ENCODE measurements at regions not wholly inside any gene's neighbourhood (a gene's known extent, or its start where the extent isn't known, plus 50 kb on each side); places are given as distances from the start of the nearest gene placed in this dataset.
"Not testable (repeated sequence)": the region's sequence is repeated elsewhere in the genome, so short reads cannot be mapped to it uniquely, and the experiment has no call there.

DNA sequence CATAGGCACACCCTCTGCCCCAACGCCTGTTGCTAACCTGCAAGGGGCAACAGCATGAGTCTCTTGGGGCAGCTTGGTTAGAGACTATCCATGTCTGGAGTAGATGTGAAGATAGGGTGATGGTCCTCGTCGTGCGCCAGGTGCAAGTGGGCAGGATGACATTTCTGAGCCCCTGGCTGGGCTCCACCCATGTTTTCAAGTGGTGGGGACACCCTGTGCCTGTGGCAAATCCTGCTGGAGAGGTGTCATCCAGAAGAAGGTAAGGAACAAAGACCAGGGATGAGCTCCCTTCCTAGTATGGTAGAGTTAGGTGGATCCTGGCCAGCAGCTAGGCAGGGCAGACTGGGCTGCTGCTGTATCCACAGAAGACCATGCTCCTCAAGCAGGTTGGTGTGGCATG is 152.6 kb downstream of the ABHD5 start:
- Histone ChIP-seq H3K4me1 (ENCODE audit: insufficient read depth, low read length) (no peaks in the 10 kb centered on the region), H3K9me3 (ENCODE audit: insufficient read depth, low read depth, low read length) (peaks cover 4% of the 10 kb centered on the region; the same call in 1 of the 2 replicates), H3K4me3 (ENCODE audit: low read length) (no peak overlapping the region), H3K9ac (ENCODE audit: low read depth, low read length) (no peak overlapping the region), H3K27ac (ENCODE audit: low read length) (no peak overlapping the region), H3K27me3 (ENCODE audit: insufficient read depth, low read length) (no peaks in the 10 kb centered on the region), H3K36me3 (ENCODE audit: insufficient read depth, low read depth, low read length) (no peaks in the 10 kb centered on the region)

DNA sequence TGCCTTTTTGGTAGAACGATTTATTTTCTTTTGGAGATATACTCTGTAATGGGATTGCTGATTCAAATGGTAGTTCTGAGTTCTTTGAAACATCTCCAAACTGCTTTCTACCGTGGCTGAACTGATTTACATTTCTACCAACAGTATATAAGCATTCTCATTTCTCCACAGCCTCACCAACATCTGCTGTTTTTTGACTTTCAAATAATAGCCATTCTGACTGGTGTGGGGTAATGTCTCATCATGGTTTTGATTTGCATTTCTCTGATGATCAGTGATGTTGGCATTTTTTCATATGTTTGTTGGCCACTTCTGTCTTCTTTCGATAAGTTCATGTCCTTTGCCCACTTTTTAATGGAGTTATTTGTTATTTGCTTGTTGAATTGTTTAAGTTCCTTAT is 154.0 kb downstream of the ABHD5 start:
- no peaks in the 10 kb centered on the region for H3K36me3 ChIP-seq (ENCODE audit: insufficient read depth, low read depth, low read length)
- H3K27me3 ChIP-seq (ENCODE audit: insufficient read depth, low read length), result no peaks in the 10 kb centered on the region
- no peak overlapping the region for H3K27ac ChIP-seq (ENCODE audit: low read length)
- H3K4me1 ChIP-seq (ENCODE audit: insufficient read depth, low read length), result no peaks in the 10 kb centered on the region
- no peak overlapping the region for H3K9ac ChIP-seq (ENCODE audit: low read depth, low read length)
- H3K9me3 ChIP-seq (ENCODE audit: insufficient read depth, low read depth, low read length), result peaks cover 4% of the 10 kb centered on the region; the same call in 1 of the 2 replicates
- no peak overlapping the region for H3K4me3 ChIP-seq (ENCODE audit: low read length)

GRCh38 chr3:43845553-43845952 is 154.8 kb downstream of the ABHD5 start:
- H3K9ac ChIP-seq (ENCODE audit: low read depth, low read length); H3K27ac ChIP-seq (ENCODE audit: low read length); H3K36me3 ChIP-seq (ENCODE audit: insufficient read depth, low read depth, low read length); H3K9me3 ChIP-seq (ENCODE audit: insufficient read depth, low read depth, low read length); H3K4me1 ChIP-seq (ENCODE audit: insufficient read depth, low read length); H3K4me3 ChIP-seq (ENCODE audit: low read length); H3K27me3 ChIP-seq (ENCODE audit: insufficient read depth, low read length): not testable (repeated sequence)

DNA sequence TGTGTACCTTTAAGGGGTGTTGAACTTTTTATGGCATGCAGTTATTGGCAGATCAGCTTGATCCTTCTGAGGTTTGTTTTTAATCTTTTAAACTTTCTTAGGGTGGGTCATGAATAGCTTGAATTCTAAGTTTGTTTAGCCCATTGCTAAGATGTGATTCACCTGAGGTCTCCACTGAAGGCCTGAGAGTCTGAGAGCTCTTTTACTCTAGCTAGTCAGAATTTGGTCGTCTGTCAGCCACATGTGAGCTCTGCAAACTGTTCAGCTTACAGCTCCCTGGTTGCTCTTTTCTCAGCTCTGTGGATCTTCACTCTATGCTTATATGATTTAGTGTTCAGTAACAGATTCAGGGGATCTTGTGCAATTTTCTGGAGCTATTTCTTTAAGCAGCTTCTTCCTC is 161.3 kb downstream of the ABHD5 start:
- Histone ChIP-seq H3K4me1 (ENCODE audit: insufficient read depth, low read length) (no peaks in the 10 kb centered on the region; the same call in 1 of the 2 replicates), H3K4me3 (ENCODE audit: low read length) (no peak overlapping the region), H3K27me3 (ENCODE audit: insufficient read depth, low read length) (peaks cover 13% of the 10 kb centered on the region; the same call in 1 of the 2 replicates), H3K27ac (ENCODE audit: low read length) (no peak overlapping the region), H3K9ac (ENCODE audit: low read depth, low read length) (no peak overlapping the region), H3K36me3 (ENCODE audit: insufficient read depth, low read depth, low read length) (no peaks in the 10 kb centered on the region), H3K9me3 (ENCODE audit: insufficient read depth, low read depth, low read length) (peaks cover 4% of the 10 kb centered on the region; the same call in 1 of the 2 replicates)

DNA sequence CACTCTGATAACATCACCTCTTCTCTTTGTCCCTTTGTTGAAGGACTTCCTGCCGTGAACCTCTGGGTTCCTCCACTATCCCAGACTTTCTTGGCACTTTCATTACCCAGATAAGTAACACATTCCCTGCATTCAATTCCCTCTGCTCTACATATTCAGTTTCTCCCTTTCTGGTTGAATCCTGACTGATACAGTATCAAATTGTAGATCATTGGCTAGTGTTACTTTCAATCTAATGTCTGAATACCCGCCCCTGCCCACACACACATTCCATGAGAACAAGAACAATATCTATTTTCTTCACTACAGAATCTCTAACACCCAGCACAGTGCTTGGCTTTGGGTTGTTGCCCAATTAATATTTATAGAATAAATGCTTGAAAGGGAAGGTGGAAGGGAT is 163.5 kb downstream of the ABHD5 start:
- Histone ChIP-seq H3K27ac (ENCODE audit: low read length) (no peak overlapping the region), H3K9me3 (ENCODE audit: insufficient read depth, low read depth, low read length) (no peaks in the 10 kb centered on the region; the same call in 1 of the 2 replicates), H3K36me3 (ENCODE audit: insufficient read depth, low read depth, low read length) (no peaks in the 10 kb centered on the region), H3K4me3 (ENCODE audit: low read length) (no peak overlapping the region), H3K4me1 (ENCODE audit: insufficient read depth, low read length) (no peaks in the 10 kb centered on the region; the same call in 1 of the 2 replicates), H3K27me3 (ENCODE audit: insufficient read depth, low read length) (peaks cover 28% of the 10 kb centered on the region), H3K9ac (ENCODE audit: low read depth, low read length) (no peak overlapping the region)

DNA sequence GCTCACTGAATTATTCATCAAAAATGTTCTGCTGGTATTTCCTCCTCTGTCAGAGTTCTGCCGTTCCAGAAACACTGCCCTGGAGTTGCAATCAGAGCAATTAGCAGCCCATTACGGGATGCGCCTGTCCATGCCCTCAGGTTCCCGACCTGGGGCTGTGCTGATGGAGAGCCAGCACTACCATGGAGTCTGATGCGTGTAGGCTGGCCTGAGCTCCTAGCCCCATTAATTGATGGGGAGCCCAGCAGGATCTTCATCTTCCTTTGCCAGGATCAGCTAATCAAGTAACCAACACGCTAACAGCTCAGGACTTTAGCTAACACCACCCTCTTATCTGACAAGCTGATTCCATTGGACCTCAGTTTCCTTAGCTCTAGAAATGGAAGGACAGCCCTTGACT is 164.2 kb downstream of the ABHD5 start:
- H3K9ac ChIP-seq (ENCODE audit: low read depth, low read length), result no peak overlapping the region
- peaks cover 28% of the 10 kb centered on the region for H3K27me3 ChIP-seq (ENCODE audit: insufficient read depth, low read length)
- no peak overlapping the region for H3K4me3 ChIP-seq (ENCODE audit: low read length)
- H3K9me3 ChIP-seq (ENCODE audit: insufficient read depth, low read depth, low read length), result no peaks in the 10 kb centered on the region
- H3K36me3 ChIP-seq (ENCODE audit: insufficient read depth, low read depth, low read length), result no peaks in the 10 kb centered on the region
- H3K27ac ChIP-seq (ENCODE audit: low read length), result no peak overlapping the region
- H3K4me1 ChIP-seq (ENCODE audit: insufficient read depth, low read length), result no peaks in the 10 kb centered on the region; the same call in 1 of the 2 replicates

DNA sequence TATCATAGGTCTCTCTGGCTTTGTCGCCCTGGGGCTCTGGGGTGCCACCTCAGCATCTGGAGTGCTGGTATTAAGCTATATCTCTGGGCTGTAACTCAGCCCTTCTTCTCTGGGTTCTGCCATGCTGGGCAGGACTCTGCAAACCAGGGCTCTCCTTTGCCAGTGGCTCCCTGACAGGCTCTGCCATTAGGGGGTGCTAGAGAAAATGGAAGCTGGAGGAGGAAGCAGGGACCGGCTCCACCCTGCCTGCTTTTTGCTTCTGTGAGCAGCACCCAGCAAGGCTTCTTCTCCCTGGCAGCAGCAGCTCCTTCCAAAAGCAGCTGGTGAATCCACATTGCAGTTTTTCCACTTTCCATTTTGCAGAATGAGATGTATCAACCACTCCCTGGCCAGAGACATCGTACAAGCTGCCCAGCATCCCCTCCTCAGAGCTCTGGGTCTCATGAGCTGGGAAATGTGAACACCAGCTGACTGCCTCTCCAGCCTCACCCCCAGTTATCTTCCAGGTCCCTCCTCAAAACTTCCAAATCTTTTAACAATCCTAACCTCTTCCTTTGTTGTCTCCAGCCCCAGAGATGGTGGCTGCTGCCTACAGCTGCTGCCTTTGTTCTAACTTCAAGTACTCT is 165.0 kb downstream of the ABHD5 start:
- no peak overlapping the region for H3K9ac ChIP-seq (ENCODE audit: low read depth, low read length)

GRCh38 chr3:43856351-43856750 is 165.6 kb downstream of the ABHD5 start:
- H3K4me3 ChIP-seq (ENCODE audit: low read length), result no peak overlapping the region
- no peaks in the 10 kb centered on the region for H3K36me3 ChIP-seq (ENCODE audit: insufficient read depth, low read depth, low read length)
- H3K4me1 ChIP-seq (ENCODE audit: insufficient read depth, low read length), result no peaks in the 10 kb centered on the region; the same call in 1 of the 2 replicates
- H3K27me3 ChIP-seq (ENCODE audit: insufficient read depth, low read length), result peaks cover 28% of the 10 kb centered on the region
- no peaks in the 10 kb centered on the region for H3K9me3 ChIP-seq (ENCODE audit: insufficient read depth, low read depth, low read length)
- H3K27ac ChIP-seq (ENCODE audit: low read length), result no peak overlapping the region
- H3K9ac ChIP-seq (ENCODE audit: low read depth, low read length), result no peak overlapping the region

More for the DNA sequence above, 165.0 kb downstream of the ABHD5 start:
- H3K27me3 ChIP-seq (ENCODE audit: insufficient read depth, low read length), result peaks cover 28% of the 10 kb centered on the region
- no peaks in the 10 kb centered on the region; the same call in 1 of the 2 replicates for H3K4me1 ChIP-seq (ENCODE audit: insufficient read depth, low read length)
- H3K36me3 ChIP-seq (ENCODE audit: insufficient read depth, low read depth, low read length), result no peaks in the 10 kb centered on the region
- H3K9me3 ChIP-seq (ENCODE audit: insufficient read depth, low read depth, low read length), result no peaks in the 10 kb centered on the region
- no peak overlapping the region for H3K27ac ChIP-seq (ENCODE audit: low read length)
- H3K4me3 ChIP-seq (ENCODE audit: low read length), result no peak overlapping the region

GRCh38 chr3:43856761-43857160 is 166.0 kb downstream of the ABHD5 start:
- H3K4me3 ChIP-seq (ENCODE audit: low read length), result no peak overlapping the region
- H3K27me3 ChIP-seq (ENCODE audit: insufficient read depth, low read length), result peaks cover 28% of the 10 kb centered on the region
- no peaks in the 10 kb centered on the region; the same call in 1 of the 2 replicates for H3K4me1 ChIP-seq (ENCODE audit: insufficient read depth, low read length)
- no peak overlapping the region for H3K9ac ChIP-seq (ENCODE audit: low read depth, low read length)
- H3K9me3 ChIP-seq (ENCODE audit: insufficient read depth, low read depth, low read length), result no peaks in the 10 kb centered on the region
- no peak overlapping the region for H3K27ac ChIP-seq (ENCODE audit: low read length)
- no peaks in the 10 kb centered on the region for H3K36me3 ChIP-seq (ENCODE audit: insufficient read depth, low read depth, low read length)

- Histone ChIP-seq H3K36me3 (ENCODE audit: insufficient read depth, low read depth, low read length) (no peaks in the 10 kb centered on the region), H3K9ac (ENCODE audit: low read depth, low read length) (no peak overlapping the region), H3K4me3 (ENCODE audit: low read length) (peak overlapping the region; percentile 30; the same call in 1 of the 2 replicates), H3K9me3 (ENCODE audit: insufficient read depth, low read depth, low read length) (no peaks in the 10 kb centered on the region), H3K27me3 (ENCODE audit: insufficient read depth, low read length) (peaks cover 28% of the 10 kb centered on the region), H3K27ac (ENCODE audit: low read length) (no peak overlapping the region), H3K4me1 (ENCODE audit: insufficient read depth, low read length) (no peaks in the 10 kb centered on the region; the same call in 1 of the 2 replicates)
These were observed 166.9 kb downstream of the ABHD5 start for GRCh38 chr3:43857361-43858293.

DNA sequence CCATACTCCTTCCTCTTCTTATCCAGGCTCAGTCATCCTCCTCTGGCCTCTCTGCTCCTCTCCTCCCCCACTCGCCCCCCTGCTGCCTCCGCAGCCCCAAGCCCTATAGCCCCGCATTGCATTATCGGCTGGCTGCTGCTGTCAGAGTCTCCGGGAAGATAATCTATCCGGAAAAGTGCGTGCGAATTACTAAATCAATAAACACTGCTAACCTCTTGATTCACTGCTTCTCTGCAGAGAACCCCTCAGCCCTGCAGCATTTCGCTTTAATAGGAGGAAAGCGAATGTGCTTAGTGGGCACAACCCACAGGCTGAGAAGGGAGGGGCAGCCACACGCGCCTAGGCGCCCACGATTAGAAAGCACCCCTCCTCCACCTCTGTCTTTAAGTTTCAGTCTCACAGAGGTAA is 167.6 kb downstream of the ABHD5 start:
- H3K9me3 ChIP-seq (ENCODE audit: insufficient read depth, low read depth, low read length), result no peaks in the 10 kb centered on the region
- H3K4me3 ChIP-seq (ENCODE audit: low read length), result peak overlapping the region; percentile 30; the same call in 1 of the 2 replicates
- H3K4me1 ChIP-seq (ENCODE audit: insufficient read depth, low read length), result no peaks in the 10 kb centered on the region; the same call in 1 of the 2 replicates
- H3K36me3 ChIP-seq (ENCODE audit: insufficient read depth, low read depth, low read length), result no peaks in the 10 kb centered on the region
- H3K9ac ChIP-seq (ENCODE audit: low read depth, low read length), result no peak overlapping the region
- H3K27me3 ChIP-seq (ENCODE audit: insufficient read depth, low read length), result peaks cover 28% of the 10 kb centered on the region
- H3K27ac ChIP-seq (ENCODE audit: low read length), result no peak overlapping the region

Data from iPS-20b (cell line).